Stimulated activated naive CD8-positive, alpha-beta T cell treated with anti-CD3 and anti-CD28 coated beads, Interleukin-15, amount 100 ng/mL, for 72 hours (primary cell): ENCODE measurements at regions not wholly inside any gene's neighbourhood (a gene's known extent, or its start where the extent isn't known, plus 50 kb on each side); places are given as distances from the start of the nearest gene placed in this dataset.
A peak's percentile ranks its signal among the peaks of the same experiment; 100 is the strongest.

Experiments
- ATAC-seq: fragments of 150-1000 bp; cut with Tn5 transposase; 2 replicates; pipeline ENCODE4 v1.10.0; 2021; ENCODE audit warnings: mild to moderate bottlenecking, moderate library complexity
- DNase-seq, 2 donors: peaks; one replicate each; pipeline ENCODE4 v3.0.0; 2021 to 2022
- H3K27ac Mint-ChIP-seq, 2 donors: one replicate each; pipeline ENCODE4 v1.8.0; 2022; ENCODE audit warnings: mild to moderate bottlenecking in 2 of 2, mixed read lengths in 2 of 2, moderate library complexity in 2 of 2
- H3K27me3 Mint-ChIP-seq: one replicate; pipeline ENCODE4 v1.8.0; 2022; ENCODE audit warnings: mixed read lengths
- H3K4me1 Mint-ChIP-seq: one replicate; pipeline ENCODE4 v1.8.0; 2022; ENCODE audit warnings: mild to moderate bottlenecking, mixed read lengths
- H3K4me3 Mint-ChIP-seq, 2 donors: one replicate each; pipeline ENCODE4 v1.8.0; 2022; ENCODE audit warnings: mild to moderate bottlenecking in 2 of 2, mixed read lengths in 2 of 2, moderate library complexity in 1 of 2
- H3K9me3 Mint-ChIP-seq, 2 donors: one replicate each; pipeline ENCODE4 v1.8.0; 2022; ENCODE audit warnings: mixed read lengths in 2 of 2

DNA sequence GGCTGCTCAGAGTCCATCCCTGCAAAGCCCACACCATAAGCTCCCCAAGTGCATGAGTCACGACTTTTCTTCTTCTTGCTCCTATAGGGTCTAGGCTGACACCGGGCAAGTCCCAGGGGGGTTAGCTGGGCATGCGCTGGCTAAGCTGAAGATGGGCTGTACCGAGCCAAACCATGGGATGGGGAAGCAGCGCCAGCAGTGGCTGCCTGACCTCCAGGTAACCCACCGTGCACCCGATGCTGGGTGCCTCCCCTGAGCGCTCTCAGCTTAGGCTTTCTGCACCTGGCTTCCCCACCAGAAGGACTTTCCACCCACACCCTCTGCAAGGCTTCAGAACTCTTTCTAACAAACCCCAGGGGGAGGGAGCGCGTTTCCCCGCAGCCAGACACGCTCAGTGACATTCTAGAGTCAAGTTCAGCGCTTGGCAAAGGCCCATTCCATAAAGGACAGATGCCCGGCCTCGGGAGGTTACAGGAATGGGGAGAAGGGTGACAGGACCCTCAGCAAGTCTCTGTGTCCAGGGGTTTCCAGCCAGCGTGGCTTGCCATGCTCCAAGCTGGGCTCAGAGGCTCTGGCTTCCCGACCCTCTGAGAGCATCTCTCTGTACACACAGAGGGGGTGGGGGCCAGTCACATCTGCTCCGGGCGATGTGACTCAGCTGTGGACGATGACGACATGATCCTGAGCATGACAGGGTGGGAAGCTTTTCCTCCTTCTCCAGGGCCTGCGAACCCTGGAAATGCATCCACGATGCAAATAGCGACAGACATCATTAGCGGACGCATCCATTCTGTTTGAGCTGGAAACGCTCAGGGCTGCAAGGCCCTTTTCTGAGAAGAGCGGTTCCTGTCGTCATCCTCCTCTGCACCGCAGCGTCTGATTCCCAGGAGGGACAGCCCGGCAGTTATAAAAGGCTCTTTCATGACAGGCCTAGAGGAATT, 107.8 kb downstream of the SIK1 start:
- ATAC-seq: no peak
- no peaks in the 10 kb centered on the region for H3K9me3 Mint-ChIP-seq

DNA sequence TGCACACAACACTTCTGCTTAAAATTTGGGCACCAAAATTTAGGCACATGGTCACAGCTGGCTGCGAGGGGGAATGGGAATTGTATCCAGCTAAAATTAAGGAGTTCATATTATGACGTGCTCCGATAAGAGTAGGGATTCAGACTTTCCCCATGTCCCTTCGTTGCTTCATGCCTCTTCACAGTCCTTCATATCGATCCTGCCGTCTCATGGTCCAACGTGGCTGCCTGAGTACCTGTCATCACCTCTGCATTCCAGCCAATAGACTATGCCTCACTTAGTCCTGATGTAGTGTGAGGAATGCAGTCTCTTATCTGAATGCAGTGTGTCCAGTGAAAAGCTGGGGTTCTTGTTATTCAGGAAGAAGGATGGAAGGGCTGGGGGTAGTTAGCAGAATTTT, 108.6 kb downstream of the SIK1 start:
- H3K4me1 Mint-ChIP-seq: peaks cover 16% of the 10 kb centered on the region
- no peak for ATAC-seq
- H3K27me3 Mint-ChIP-seq: peaks cover 19% of the 10 kb centered on the region
- no peak overlapping the region for H3K27ac Mint-ChIP-seq
- DNase-seq: no peak
- no peak overlapping the region for H3K4me3 Mint-ChIP-seq
- H3K9me3 Mint-ChIP-seq: no peaks in the 10 kb centered on the region

More for the DNA sequence above, 107.8 kb downstream of the SIK1 start:
- H3K27me3 Mint-ChIP-seq: peaks cover 19% of the 10 kb centered on the region
- no peak overlapping the region for H3K27ac Mint-ChIP-seq
- no peak overlapping the region for H3K4me3 Mint-ChIP-seq
- DNase-seq: no peak
- H3K4me1 Mint-ChIP-seq: peaks cover 16% of the 10 kb centered on the region

DNA sequence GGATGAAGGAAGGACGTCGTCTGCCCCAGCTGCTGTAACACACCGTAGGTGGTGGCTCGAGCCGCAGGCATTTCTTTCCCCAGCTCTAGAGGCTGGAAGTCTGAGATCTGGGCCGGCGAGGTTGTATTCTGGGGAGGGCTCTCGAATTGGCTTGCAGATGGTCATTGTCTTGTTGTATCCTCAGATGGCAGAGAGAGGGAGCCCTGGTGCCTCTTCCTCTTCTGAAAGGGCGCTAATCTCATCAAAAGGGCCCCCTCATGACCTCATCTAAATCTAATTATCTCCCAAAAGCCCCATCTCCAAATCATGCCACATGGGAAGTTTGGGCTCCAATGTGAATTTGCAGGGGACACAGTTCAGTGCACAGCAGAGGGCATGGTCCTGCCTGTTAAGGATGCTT, 109.0 kb downstream of the SIK1 start:
- Mint-ChIP-seq H3K4me1 (peaks cover 16% of the 10 kb centered on the region), H3K27me3 (peaks cover 19% of the 10 kb centered on the region), H3K27ac (no peak overlapping the region), H3K4me3 (no peak overlapping the region), H3K9me3 (no peaks in the 10 kb centered on the region)
- ATAC-seq (no peak), DNase-seq (no peak)

DNA sequence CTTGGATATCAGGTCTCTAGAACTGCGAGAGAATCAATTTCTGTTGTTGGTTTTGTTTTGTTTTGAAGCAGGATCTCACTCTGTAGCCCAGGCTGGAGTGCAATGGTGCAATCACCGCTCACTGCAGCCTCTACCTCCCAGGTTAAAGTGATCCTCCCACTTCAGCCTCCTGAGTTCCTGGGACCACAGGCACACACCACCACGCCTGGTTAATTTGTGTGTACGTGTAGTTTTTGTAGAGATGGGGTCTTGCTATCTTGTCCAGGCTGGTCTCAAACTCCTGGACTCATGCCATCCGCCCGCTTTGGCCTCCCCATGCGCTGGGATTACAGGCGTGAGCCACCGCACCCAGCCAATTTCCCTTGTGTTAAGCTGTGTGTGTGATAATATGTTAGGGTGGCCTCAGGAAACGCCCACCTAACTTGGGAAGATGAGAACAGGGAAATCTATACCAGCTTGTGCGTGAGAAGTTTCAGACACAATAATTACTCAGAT, 109.6 kb downstream of the SIK1 start:
- H3K9me3 Mint-ChIP-seq: no peaks in the 10 kb centered on the region
- H3K27ac Mint-ChIP-seq: no peak overlapping the region
- DNase-seq (no peak), ATAC-seq (no peak)
- H3K4me3 Mint-ChIP-seq: no peak overlapping the region
- peaks cover 19% of the 10 kb centered on the region for H3K27me3 Mint-ChIP-seq
- peaks cover 16% of the 10 kb centered on the region for H3K4me1 Mint-ChIP-seq

DNA sequence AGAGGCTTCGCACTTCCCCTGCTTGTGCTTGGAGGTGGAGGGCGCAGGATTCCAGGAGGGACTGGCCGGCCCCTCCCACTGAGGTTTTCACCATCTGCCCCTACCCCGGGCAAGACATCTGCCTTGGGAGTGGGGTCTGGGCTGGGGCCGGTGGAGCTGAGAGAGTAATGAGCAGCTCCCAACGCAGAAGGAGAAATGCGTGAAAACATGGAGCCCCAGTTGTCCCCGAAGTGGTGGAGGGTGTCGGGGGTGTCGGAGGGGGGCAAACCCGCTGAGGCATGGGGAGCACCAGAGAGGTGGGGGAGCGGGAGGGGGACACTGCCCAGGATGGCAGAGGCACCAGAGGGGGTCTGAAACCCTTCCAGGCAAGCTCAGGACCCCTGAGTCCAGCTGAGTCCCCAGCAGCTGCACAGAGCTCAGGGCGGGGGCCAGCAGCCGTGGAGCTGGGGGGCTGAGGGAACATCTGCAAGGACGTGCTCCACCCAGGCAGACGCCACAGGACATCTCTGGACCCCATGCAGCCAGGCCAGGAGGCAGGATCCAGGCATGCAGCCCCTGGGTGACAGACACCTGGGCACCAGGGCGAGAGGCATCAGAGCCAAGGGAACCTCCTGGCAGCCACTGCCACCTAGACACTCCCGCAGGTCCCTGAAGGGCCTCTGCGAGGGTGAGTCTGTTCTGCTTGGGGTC, 110.6 kb downstream of the SIK1 start:
- no peaks in the 10 kb centered on the region for H3K9me3 Mint-ChIP-seq
- DNase-seq: no peak
- no peak overlapping the region for H3K4me3 Mint-ChIP-seq
- no peak for ATAC-seq
- H3K4me1 Mint-ChIP-seq: peaks cover 13% of the 10 kb centered on the region
- H3K27me3 Mint-ChIP-seq: peaks cover 19% of the 10 kb centered on the region
- peak overlapping the region in 1 of 2 donors; percentile 31 for H3K27ac Mint-ChIP-seq

DNA sequence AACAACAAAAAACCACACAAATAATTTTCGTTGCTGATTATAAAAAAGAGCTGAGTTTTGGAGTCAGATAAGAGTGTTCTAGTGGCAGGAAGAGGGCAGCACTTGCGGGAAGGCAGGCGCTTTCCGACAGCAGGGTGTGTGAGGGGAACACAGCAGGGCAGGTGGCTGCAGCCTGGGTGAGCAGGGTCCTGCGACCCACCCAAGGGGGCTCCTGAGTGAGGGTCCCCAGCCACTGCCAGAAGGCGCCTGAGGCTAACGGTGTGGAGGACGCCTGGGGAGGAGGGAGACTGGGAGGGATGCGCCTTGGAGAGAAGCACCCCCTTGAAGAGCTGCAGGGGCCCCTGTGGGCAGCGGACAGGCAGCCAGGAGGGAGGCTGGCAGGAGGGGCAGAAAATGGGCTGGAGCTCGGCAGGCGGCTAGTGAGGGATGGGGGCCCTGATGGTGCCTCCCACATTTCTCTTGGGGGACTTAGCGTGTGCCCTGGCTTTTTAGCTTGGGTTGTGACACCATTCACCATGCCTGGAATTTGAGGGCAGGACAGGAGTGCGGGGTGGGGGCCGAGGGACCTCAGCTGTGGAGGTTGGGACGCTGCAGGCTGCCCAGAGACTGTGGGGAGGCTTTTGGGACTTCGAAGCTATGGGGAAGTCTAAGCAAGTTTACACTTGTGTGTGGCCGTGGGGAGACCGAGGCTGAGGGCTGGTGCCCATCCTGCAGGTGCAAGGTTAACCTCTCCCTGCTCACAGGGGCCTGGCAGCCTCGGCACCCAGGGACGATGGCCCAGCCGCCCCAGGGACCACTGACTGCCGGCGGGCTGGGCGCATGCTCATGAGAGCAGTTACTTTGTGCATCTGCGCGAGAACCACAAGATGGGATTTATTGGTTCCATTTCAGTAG, 111.4 kb downstream of the SIK1 start:
- ATAC-seq: peak; percentile 48
- no peak for DNase-seq

DNA sequence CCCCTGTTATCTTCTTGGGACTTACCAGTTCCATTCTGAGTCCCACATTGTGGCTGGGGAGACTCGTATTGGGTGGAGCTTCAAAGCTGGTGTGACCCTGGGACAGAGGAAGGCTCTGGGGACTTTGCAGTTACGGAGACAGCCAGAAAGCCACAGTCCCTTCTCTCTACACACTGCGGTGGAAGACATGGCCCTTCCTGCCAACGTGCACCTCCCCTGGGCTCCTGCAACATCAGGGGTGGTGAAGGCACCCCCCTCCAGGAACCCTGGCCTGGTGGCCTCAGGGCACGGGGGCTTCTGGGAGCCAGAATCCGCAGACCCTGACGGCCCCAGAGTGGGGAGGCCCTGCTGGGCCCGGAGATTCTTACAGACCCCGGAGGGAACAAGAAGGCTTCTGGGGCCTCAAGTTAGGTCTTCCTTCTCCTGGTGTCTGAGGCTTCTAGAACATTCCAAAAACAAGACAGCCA, 113.0 kb downstream of the SIK1 start:
- H3K27me3 Mint-ChIP-seq: peaks cover 19% of the 10 kb centered on the region
- DNase-seq: no peak
- peak overlapping the region in 1 of 2 donors; percentile 34 for H3K27ac Mint-ChIP-seq
- ATAC-seq: no peak
- H3K4me3 Mint-ChIP-seq: no peak overlapping the region
- H3K9me3 Mint-ChIP-seq: no peaks in the 10 kb centered on the region
- H3K4me1 Mint-ChIP-seq: peaks cover 8% of the 10 kb centered on the region

More for the DNA sequence above, 111.4 kb downstream of the SIK1 start:
- Mint-ChIP-seq H3K27ac (peak overlapping the region; percentile 48 to 70), H3K4me3 (no peak overlapping the region), H3K4me1 (peaks cover 8% of the 10 kb centered on the region), H3K27me3 (peaks cover 19% of the 10 kb centered on the region), H3K9me3 (no peaks in the 10 kb centered on the region)

DNA sequence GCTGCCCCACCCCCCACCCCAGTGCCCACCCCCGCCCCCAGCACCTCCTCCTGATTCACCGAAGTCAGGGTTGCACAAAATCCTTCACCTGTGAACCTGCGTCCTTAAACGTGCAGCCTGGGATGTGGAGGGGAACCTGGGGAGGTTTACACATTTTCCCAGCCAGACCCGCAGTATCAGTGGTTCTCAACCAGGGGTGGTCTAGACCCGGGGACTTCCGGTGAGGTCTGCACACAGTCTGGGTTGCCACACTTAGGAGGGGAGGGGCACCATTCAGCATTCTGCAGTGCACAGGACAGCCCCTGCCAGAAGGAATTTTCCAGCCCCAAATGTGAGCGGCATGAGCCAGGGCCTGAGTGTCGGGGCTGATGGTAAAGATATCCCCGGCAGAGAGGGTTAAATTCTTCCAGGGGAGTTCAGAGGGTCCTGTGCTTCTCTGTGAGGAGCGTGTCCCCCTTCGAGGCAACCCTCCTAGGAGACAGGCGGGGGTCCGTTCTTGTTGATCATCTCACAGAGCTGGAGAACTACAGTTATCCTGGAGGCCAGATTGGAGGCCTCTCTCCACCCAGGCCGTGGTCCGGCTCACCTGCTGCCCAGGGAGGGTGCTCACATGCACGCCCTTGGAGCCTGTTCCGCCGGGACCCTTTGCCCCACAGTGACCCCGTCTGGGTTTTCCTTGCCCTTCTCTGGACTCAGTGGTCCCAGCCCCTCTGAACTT, 113.6 kb downstream of the SIK1 start:
- H3K4me1 Mint-ChIP-seq: peaks cover 8% of the 10 kb centered on the region
- no peak overlapping the region for H3K4me3 Mint-ChIP-seq
- H3K9me3 Mint-ChIP-seq: no peaks in the 10 kb centered on the region
- H3K27me3 Mint-ChIP-seq: peaks cover 19% of the 10 kb centered on the region
- no peak for DNase-seq
- no peak overlapping the region for H3K27ac Mint-ChIP-seq
- no peak for ATAC-seq

DNA sequence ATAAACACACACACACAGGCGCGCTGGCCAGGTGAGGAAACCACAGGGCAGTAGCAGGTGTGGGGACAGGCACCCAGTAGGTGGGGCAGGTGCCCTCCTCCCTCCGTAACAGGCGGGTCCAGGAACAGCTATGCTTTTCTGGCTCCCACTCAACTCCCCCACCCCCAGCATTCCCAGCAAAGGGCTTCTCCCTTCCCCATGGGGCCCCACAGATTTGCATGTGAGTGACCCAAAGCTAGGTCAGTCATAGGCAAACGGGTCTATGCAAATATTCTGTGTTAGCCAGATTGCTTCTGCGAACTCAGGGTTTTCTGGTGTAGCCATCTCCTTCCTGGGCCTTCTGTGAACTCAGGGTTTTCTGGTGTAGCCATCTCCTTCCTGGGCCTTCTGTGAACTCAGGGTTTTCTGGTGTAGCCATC, 114.2 kb downstream of the SIK1 start:
- Mint-ChIP-seq H3K4me1 (peaks cover 8% of the 10 kb centered on the region), H3K27ac (peak overlapping the region in 1 of 2 donors; percentile 27)

DNA sequence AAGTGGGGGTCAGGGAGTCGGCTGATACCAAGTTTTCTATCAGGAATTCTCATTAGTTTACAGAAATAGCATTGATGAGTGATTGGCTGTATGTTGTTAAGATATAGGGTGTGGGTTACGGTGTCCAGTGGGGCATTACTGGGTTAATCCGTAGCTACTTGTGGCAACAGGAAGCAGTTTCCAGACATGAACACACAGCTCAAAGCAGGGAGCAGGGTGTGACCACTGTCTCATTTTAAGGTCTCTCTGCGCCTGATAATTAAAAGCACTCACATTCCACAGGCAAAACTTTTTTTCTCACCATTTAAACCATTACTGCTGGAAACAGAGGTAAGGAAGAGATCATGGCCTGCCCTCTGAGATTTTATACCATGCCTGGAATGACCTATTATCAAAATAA, 114.9 kb downstream of the SIK1 start:
- no peak for DNase-seq
- Mint-ChIP-seq H3K4me3 (no peak overlapping the region), H3K4me1 (peaks cover 14% of the 10 kb centered on the region), H3K9me3 (no peaks in the 10 kb centered on the region), H3K27ac (no peak overlapping the region), H3K27me3 (peaks cover 19% of the 10 kb centered on the region)
- ATAC-seq: no peak

More for the DNA sequence above, 114.2 kb downstream of the SIK1 start:
- ATAC-seq: no peak
- Mint-ChIP-seq H3K4me3 (no peak overlapping the region), H3K9me3 (no peaks in the 10 kb centered on the region), H3K27me3 (peaks cover 19% of the 10 kb centered on the region)
- DNase-seq: no peak

DNA sequence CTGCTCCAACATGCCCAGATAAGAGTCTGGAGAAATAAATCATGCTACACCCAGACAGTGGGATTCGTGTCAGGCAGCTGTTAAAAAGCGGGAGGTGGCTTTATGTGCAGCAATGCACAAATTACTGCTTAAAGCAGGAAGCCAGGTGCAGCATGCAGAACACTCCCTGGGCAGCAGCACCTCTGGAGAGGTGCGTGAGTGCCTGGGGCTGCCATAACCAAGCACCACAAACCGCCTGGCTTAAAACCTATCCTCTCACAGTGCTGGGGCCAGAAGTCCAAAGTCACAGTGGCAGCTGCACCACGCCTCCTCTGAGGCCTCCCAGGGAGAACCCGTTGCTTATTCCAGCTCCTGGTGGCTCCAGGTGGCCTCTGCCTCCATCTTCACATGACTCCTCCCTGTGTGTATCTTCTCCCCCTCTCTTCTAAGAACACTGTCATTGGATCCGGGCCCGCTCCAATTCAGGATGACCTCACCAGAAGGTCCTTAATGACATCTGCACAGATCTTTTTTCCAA, 115.6 kb downstream of the SIK1 start:
- H3K4me1 Mint-ChIP-seq: peaks cover 15% of the 10 kb centered on the region
- DNase-seq (no peak), ATAC-seq (no peak)
- no peaks in the 10 kb centered on the region for H3K9me3 Mint-ChIP-seq
- H3K27me3 Mint-ChIP-seq: peaks cover 19% of the 10 kb centered on the region
- H3K27ac Mint-ChIP-seq: no peak overlapping the region
- H3K4me3 Mint-ChIP-seq: no peak overlapping the region

DNA sequence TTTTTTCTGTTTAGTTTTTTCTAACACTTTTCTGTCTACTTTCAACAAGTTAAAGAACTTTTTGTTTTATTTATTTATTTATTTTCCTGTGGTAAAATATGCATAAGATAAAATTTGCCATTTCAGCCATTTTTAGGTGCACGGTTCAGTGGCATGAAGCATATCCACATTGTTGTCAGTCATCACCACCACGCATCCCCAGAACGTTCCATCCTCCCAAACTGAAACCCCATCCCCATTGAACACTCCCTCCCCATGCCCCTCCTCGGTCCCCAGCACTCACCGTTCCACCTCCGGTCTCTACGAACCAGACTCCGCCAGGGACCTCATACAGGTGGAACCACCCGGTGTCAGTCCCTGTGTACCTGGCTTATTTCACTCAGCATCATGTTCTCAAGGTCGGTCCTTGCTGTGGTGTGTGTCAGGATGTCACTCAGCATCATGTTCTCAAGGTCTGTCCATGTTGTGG, 118.1 kb downstream of the SIK1 start:
- ATAC-seq (no peak), DNase-seq (no peak)
- peaks cover 8% of the 10 kb centered on the region for H3K27me3 Mint-ChIP-seq
- no peaks in the 10 kb centered on the region for H3K9me3 Mint-ChIP-seq
- H3K4me3 Mint-ChIP-seq: no peak overlapping the region
- no peak overlapping the region for H3K27ac Mint-ChIP-seq
- H3K4me1 Mint-ChIP-seq: peaks cover 7% of the 10 kb centered on the region

DNA sequence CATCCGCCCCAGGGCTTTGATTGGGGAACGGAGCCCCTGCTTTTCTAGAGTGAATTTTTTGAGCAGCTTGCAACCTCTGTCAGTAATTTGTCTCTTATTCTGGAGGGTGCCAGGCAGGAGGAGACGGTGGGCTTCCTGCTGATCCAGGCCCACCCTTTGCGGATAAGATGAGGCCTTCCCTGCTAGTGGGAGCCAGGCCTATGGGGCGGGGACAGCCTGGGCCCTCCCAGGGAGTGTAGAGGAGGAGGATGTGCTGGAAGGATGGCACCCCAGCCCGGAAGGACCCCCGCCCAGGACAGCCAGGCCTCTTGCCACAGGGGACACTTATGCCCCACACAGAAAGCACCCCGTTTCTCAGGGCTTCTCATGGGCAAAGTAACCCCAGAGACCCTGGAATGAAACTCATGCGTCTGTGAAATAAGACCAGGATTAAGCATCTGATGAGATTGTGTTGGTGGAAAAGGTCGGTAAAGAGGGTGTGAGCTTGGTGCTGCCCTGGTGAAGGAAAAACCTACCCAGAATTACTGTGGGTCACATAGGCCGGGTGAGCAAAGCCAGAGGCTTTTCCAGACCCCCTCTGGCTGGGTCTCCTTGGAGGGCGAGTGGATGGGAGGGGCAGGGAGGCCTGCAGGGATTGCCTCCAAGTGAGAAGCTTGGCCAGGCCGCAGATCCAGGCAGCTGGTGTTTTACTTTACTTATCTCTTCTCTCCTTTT, 118.7 kb downstream of the SIK1 start:
- Mint-ChIP-seq H3K27ac (no peak overlapping the region), H3K4me3 (no peak overlapping the region), H3K4me1 (peaks cover 7% of the 10 kb centered on the region), H3K9me3 (no peaks in the 10 kb centered on the region), H3K27me3 (peaks cover 14% of the 10 kb centered on the region)
- no peak for ATAC-seq
- DNase-seq: no peak

DNA sequence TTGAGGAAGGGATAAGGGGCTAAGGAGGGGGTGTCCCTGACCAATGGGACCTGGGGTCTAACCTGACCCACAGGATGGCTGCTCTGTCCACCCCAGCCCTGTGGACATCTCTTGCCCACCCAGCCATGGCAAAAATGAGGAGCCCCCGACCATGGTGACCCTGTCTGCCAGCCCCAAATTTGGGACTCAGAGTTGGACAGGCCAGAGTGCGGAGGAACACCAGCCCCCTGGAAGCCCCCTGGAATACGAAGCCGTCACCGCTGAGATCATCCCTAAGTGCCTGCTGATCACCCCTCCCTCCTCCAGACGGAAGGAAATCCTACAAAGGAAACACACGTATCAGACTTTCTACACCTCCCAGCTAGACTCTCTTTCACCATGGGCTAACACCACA, 119.3 kb downstream of the SIK1 start:
- Mint-ChIP-seq H3K27ac (no peak overlapping the region), H3K9me3 (no peaks in the 10 kb centered on the region), H3K4me3 (no peak overlapping the region), H3K27me3 (peaks cover 14% of the 10 kb centered on the region), H3K4me1 (peaks cover 7% of the 10 kb centered on the region)
- ATAC-seq (no peak), DNase-seq (no peak)
